ENCODE measurements at regions not wholly inside any gene's neighbourhood (a gene's known extent, or its start where the extent isn't known, plus 50 kb on each side); places are given as distances from the start of the nearest gene placed in this dataset.

GRCh38 chr5:88548136-88548805 is 279.6 kb upstream of the TMEM161B start:
- Mint-ChIP-seq H3K27ac (no peak overlapping the region), H3K4me3 (no peak overlapping the region), H3K4me1 (ENCODE audit: low read depth in 2 of 2) (no peaks in the 10 kb centered on the region), H3K27me3 (peaks cover 18 to 20% of the 10 kb centered on the region in 2 donors), H3K36me3 (ENCODE audit: insufficient read depth) (no peaks in the 10 kb centered on the region), H3K9me3 (no peaks in the 10 kb centered on the region)
- DNase-seq: no peak
- ATAC-seq (replicated peaks): no peak

- Mint-ChIP-seq H3K9me3 (no peaks in the 10 kb centered on the region), H3K36me3 (ENCODE audit: insufficient read depth) (no peaks in the 10 kb centered on the region), H3K4me1 (ENCODE audit: low read depth in 2 of 2) (no peaks in the 10 kb centered on the region), H3K27me3 (peaks cover 20 to 24% of the 10 kb centered on the region in 2 donors), H3K27ac (no peak overlapping the region), H3K4me3 (no peak overlapping the region)
- DNase-seq (no peak), ATAC-seq (replicated peaks) (no peak)
Observed at GRCh38 chr5:88545338-88545737, 276.7 kb upstream of the TMEM161B start.

- Mint-ChIP-seq H3K27ac (no peak overlapping the region), H3K36me3 (ENCODE audit: insufficient read depth) (no peaks in the 10 kb centered on the region), H3K27me3 (peaks cover 21 to 27% of the 10 kb centered on the region in 2 donors), H3K9me3 (no peaks in the 10 kb centered on the region), H3K4me3 (no peak overlapping the region), H3K4me1 (ENCODE audit: low read depth in 2 of 2) (no peaks in the 10 kb centered on the region)
- ATAC-seq (replicated peaks): no peak
- no peak for DNase-seq
Observed at GRCh38 chr5:88544671-88545070, 276.0 kb upstream of the TMEM161B start.

GRCh38 chr5:88544136-88544645 is 275.5 kb upstream of the TMEM161B start:
- H3K4me1 Mint-ChIP-seq (ENCODE audit: low read depth in 2 of 2): no peaks in the 10 kb centered on the region
- no peak for DNase-seq
- peaks cover 26 to 32% of the 10 kb centered on the region in 2 donors for H3K27me3 Mint-ChIP-seq
- no peaks in the 10 kb centered on the region for H3K36me3 Mint-ChIP-seq (ENCODE audit: insufficient read depth)
- H3K27ac Mint-ChIP-seq: no peak overlapping the region
- no peak for ATAC-seq (replicated peaks)
- H3K4me3 Mint-ChIP-seq: no peak overlapping the region
- H3K9me3 Mint-ChIP-seq: no peaks in the 10 kb centered on the region

GRCh38 chr5:88542786-88543185 is 274.1 kb upstream of the TMEM161B start:
- Mint-ChIP-seq H3K27me3 (peaks cover 37 to 44% of the 10 kb centered on the region in 2 donors), H3K36me3 (ENCODE audit: insufficient read depth) (no peaks in the 10 kb centered on the region), H3K4me3 (no peak overlapping the region), H3K27ac (no peak overlapping the region), H3K9me3 (no peaks in the 10 kb centered on the region), H3K4me1 (ENCODE audit: low read depth in 2 of 2) (no peaks in the 10 kb centered on the region)
- ATAC-seq (replicated peaks) (no peak), DNase-seq (no peak)

- no peak for ATAC-seq (replicated peaks)
- DNase-seq: no peak
- no peaks in the 10 kb centered on the region for H3K36me3 Mint-ChIP-seq (ENCODE audit: insufficient read depth)
- no peaks in the 10 kb centered on the region for H3K9me3 Mint-ChIP-seq
- peaks cover 47 to 52% of the 10 kb centered on the region in 2 donors for H3K27me3 Mint-ChIP-seq
- no peak overlapping the region for H3K4me3 Mint-ChIP-seq
- no peaks in the 10 kb centered on the region for H3K4me1 Mint-ChIP-seq (ENCODE audit: low read depth in 2 of 2)
- H3K27ac Mint-ChIP-seq: no peak overlapping the region
Observed at GRCh38 chr5:88540471-88541115, 271.9 kb upstream of the TMEM161B start.

- no peaks in the 10 kb centered on the region for H3K36me3 Mint-ChIP-seq (ENCODE audit: insufficient read depth)
- H3K4me1 Mint-ChIP-seq (ENCODE audit: low read depth in 2 of 2): no peaks in the 10 kb centered on the region
- no peak for ATAC-seq (replicated peaks)
- H3K4me3 Mint-ChIP-seq: no peak overlapping the region
- no peak overlapping the region for H3K27ac Mint-ChIP-seq
- peaks cover 39 to 47% of the 10 kb centered on the region in 2 donors for H3K27me3 Mint-ChIP-seq
- no peaks in the 10 kb centered on the region for H3K9me3 Mint-ChIP-seq
- DNase-seq: no peak
Observed at GRCh38 chr5:88539693-88540365, 271.2 kb upstream of the TMEM161B start.

- Mint-ChIP-seq H3K36me3 (ENCODE audit: insufficient read depth) (no peaks in the 10 kb centered on the region), H3K4me1 (ENCODE audit: low read depth in 2 of 2) (no peaks in the 10 kb centered on the region)
- ATAC-seq (replicated peaks): no peak
Observed at GRCh38 chr5:88539026-88539425, 270.4 kb upstream of the TMEM161B start.

GRCh38 chr5:88536146-88536545 is 267.5 kb upstream of the TMEM161B start:
- DNase-seq: no peak
- Mint-ChIP-seq H3K9me3 (peaks cover 0 to 2% of the 10 kb centered on the region in 2 donors), H3K27me3 (peaks cover 58 to 61% of the 10 kb centered on the region in 2 donors), H3K4me3 (no peak overlapping the region), H3K36me3 (ENCODE audit: insufficient read depth) (no peaks in the 10 kb centered on the region), H3K4me1 (ENCODE audit: low read depth in 2 of 2) (no peaks in the 10 kb centered on the region), H3K27ac (no peak overlapping the region)
- ATAC-seq (replicated peaks): no peak

More at GRCh38 chr5:88539026-88539425, 270.4 kb upstream of the TMEM161B start:
- no peak overlapping the region for H3K4me3 Mint-ChIP-seq
- no peaks in the 10 kb centered on the region for H3K9me3 Mint-ChIP-seq
- DNase-seq: no peak
- H3K27me3 Mint-ChIP-seq: peaks cover 34 to 42% of the 10 kb centered on the region in 2 donors
- H3K27ac Mint-ChIP-seq: no peak overlapping the region

- Mint-ChIP-seq H3K4me1 (ENCODE audit: low read depth in 2 of 2) (no peaks in the 10 kb centered on the region), H3K4me3 (no peak overlapping the region), H3K36me3 (ENCODE audit: insufficient read depth) (no peaks in the 10 kb centered on the region), H3K27ac (no peak overlapping the region), H3K9me3 (no peaks in the 10 kb centered on the region), H3K27me3 (peaks cover 15 to 17% of the 10 kb centered on the region in 2 donors)
- no peak for DNase-seq
- ATAC-seq (replicated peaks): no peak
Observed at GRCh38 chr5:88524941-88525340, 256.3 kb upstream of the TMEM161B start.

- no peaks in the 10 kb centered on the region for H3K9me3 Mint-ChIP-seq
Observed at GRCh38 chr5:88519066-88519465, 250.4 kb upstream of the TMEM161B start.

GRCh38 chr5:88518131-88519016 is 249.7 kb upstream of the TMEM161B start:
- no peak overlapping the region for H3K27ac Mint-ChIP-seq
- H3K36me3 Mint-ChIP-seq (ENCODE audit: insufficient read depth): no peaks in the 10 kb centered on the region
- DNase-seq (no peak), ATAC-seq (replicated peaks) (no peak)
- H3K27me3 Mint-ChIP-seq: peaks cover 23 to 27% of the 10 kb centered on the region in 2 donors
- H3K4me3 Mint-ChIP-seq: no peak overlapping the region
- H3K4me1 Mint-ChIP-seq (ENCODE audit: low read depth in 2 of 2): no peaks in the 10 kb centered on the region
- H3K9me3 Mint-ChIP-seq: no peaks in the 10 kb centered on the region

More at GRCh38 chr5:88519066-88519465, 250.4 kb upstream of the TMEM161B start:
- no peak overlapping the region for H3K27ac Mint-ChIP-seq
- H3K4me3 Mint-ChIP-seq: no peak overlapping the region
- DNase-seq: no peak
- H3K36me3 Mint-ChIP-seq (ENCODE audit: insufficient read depth): no peaks in the 10 kb centered on the region
- no peaks in the 10 kb centered on the region for H3K4me1 Mint-ChIP-seq (ENCODE audit: low read depth in 2 of 2)
- ATAC-seq (replicated peaks): no peak
- peaks cover 17 to 20% of the 10 kb centered on the region in 2 donors for H3K27me3 Mint-ChIP-seq
